Epithelial cell of esophagus (primary cell): ENCODE measurements at regions not wholly inside any gene's neighbourhood (a gene's known extent, or its start where the extent isn't known, plus 50 kb on each side); places are given as distances from the start of the nearest gene placed in this dataset.

ENCODE experiments used
- DNase-seq: peaks from one replicate; pipeline ENCODE4 v3.0.0; 2010; ENCODE audit warnings: low read depth
- H3K4me3 ChIP-seq: 2 replicates; pipeline ENCODE4 v1.5.1; 2011; ENCODE audit warnings: mild to moderate bottlenecking, low read length, control low read depth
- TF ChIP-seq, protein P1 (sequence below): IDR thresholded peaks from 2 replicates; pipeline ENCODE4 v1.5.1; 2011; ENCODE audit warnings: low read depth, mild to moderate bottlenecking, low read length, control low read depth, inconsistent platforms; ENCODE audit not compliant: insufficient read depth; ENCODE audit errors: missing control alignments

DNA sequence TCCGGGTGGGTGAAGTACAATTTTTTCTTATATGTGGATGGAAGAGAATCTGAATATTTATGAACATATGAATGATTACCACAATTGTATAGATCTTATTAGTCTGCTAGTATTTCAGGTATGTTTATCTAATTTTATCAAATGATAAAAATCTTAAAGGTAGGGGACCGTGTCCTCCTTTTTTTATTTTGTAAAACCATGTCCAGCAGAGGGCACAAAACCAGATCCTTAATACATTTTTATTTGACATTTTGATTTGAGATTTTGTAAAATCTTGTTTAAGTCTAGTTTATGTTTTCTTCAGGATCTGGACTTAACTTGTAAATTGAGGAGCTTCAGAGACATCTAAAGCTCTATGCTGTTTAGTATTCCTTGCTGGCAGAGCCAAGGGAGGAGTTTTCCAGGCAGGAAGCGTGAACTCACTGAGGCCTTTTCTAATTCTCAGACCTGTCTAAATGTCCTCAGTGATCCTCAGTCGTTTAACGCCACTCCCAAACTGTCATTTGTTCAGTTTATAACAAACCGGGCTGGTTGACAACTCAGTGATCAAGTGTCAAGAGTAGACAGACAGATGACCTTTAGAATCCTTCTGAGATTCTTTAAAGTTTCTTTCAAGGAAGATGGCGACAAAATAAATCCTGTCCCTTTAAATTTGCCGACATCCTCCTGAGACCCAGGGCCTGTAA is 263.9 kb downstream of the KTN1 start:
- DNase-seq, result no peak
- no peak overlapping the region for H3K4me3 ChIP-seq
- TF ChIP-seq, protein P1, sequence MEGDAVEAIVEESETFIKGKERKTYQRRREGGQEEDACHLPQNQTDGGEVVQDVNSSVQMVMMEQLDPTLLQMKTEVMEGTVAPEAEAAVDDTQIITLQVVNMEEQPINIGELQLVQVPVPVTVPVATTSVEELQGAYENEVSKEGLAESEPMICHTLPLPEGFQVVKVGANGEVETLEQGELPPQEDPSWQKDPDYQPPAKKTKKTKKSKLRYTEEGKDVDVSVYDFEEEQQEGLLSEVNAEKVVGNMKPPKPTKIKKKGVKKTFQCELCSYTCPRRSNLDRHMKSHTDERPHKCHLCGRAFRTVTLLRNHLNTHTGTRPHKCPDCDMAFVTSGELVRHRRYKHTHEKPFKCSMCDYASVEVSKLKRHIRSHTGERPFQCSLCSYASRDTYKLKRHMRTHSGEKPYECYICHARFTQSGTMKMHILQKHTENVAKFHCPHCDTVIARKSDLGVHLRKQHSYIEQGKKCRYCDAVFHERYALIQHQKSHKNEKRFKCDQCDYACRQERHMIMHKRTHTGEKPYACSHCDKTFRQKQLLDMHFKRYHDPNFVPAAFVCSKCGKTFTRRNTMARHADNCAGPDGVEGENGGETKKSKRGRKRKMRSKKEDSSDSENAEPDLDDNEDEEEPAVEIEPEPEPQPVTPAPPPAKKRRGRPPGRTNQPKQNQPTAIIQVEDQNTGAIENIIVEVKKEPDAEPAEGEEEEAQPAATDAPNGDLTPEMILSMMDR, result no peak

DNA sequence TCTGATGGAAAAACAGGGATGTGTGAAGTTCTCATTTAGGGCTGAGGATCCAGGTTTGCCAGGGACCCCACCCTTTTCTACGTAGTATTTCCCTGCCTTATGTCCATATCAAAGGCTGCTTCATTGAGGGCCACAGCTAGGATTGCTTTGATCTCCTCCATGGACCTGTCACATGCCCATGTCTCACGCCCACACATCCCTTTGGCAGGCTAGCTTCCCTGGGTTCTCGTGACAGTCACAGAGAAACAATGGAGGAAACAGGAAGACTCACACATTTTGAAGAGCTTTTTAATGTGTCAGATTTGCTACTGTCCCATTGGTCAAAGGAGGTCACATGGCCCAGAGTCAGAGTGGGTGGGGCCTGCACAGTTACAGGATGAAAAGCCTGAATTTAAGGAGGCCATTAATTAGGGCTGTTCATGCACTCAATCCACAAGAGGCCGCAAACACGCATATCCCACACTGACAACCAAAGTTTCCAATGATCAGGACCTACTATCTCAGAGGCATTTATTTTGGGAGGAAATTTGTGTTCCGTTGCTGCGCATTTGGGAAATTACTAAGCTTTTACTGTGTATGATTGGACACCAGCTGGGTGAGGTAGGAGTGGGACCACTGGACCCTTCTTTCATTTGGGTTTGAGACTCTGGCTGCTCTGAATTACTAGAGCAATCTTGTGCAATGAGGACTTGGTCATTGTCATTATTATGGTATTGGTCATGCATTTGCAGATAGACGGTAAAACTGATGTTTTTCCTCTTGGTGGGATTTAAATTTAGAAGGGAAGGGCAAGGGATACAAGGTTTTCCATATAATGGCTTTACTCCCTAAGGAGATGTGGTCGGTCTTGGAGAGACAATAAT is 266.2 kb downstream of the KTN1 start:
- H3K4me3 ChIP-seq, result no peak overlapping the region
- no peak for DNase-seq
- TF ChIP-seq, protein P1, result no peak

DNA sequence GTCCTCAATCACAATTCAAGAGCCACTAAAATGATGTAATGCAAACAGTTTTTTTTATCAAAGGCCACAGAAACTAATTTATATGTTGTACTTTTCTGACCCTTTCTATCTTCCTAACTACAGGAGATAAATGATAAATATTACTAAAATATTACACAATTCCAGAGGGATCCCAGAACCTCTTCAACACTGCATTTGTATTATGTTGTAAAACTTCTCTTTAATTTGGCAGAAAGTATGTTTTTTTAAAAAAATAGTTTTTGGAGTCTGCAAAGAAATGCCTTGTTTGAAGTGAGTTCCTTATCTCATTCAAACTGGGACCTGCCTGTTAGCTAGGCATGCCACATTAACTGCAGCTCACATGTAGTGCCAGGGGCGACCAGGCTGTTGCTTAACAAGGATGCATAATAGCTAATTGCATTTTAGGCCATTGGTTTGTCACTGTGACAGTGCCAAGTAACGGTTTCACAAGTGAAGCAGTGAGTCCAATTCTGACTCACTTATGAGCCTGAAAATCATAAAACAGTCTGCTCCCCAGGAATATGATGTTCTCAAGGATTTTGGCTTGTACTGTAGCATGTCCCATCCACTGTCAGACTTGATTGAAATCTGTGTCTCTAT is 266.9 kb downstream of the KTN1 start:
- no peak overlapping the region for H3K4me3 ChIP-seq
- TF ChIP-seq, protein P1, result no peak
- peak; percentile 18 for DNase-seq

DNA sequence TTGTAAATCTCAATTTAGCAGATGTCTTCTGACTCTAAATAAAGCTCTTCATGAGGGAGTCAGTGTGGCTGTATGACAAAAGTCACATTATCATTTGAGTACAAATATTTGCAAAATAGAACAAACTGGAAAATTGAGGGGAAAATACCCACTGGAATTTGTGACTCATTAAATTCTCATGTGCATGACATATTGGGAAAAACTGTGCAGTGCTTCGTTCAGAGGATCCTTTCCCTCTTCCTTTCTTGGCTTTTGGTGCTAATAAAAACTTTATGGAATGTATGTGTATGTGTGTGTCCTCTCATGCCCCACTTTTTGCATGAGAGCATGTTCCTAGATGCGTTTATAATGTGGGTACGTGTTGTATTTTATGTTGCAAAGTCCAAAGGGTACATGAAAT is 267.8 kb downstream of the KTN1 start:
- H3K4me3 ChIP-seq, result no peak overlapping the region
- TF ChIP-seq, protein P1, result no peak
- DNase-seq, result no peak

DNA sequence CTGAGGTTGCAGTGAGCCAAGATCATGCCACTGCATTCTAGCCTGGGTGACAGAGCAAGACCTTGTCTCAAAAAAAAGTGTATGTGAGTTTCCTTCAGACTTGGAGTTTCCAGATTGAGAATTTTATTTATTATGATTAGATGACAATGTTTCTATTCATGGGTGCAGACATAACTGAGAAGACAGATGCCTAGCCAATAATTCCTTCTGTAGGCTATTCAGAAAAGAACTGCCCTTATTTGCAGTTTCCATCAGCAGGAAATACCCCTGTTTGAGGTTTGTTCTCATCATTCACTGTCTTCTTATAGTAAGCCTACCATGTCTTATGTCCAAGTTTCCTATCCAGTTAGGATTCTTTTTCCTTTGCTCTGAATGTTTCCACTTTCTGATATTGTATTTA is 269.0 kb downstream of the KTN1 start:
- no peak overlapping the region for H3K4me3 ChIP-seq
- DNase-seq, result no peak
- TF ChIP-seq, protein P1, result no peak

DNA sequence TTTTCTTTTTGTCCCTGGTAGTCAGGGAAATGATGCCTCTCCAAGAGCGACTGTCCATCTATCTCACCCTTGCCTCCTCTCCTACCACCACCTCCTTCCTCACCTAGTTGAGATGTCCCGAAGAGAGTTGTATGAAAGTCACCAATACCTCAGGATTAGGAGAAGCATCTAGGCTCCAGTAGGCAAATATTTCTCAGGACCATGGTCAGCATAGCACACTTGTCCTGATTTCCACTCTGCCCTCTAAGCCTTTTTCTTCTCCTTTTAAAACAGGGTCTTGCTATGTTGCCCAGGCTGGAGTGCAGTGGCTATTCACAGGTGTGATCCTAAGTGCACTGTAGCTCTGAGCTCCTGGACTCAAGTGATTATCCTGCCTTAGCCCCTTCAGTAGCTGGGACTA is 268.4 kb upstream of the PELI2 start:
- DNase-seq, result no peak
- H3K4me3 ChIP-seq, result no peak overlapping the region
- TF ChIP-seq, protein P1, result no peak

DNA sequence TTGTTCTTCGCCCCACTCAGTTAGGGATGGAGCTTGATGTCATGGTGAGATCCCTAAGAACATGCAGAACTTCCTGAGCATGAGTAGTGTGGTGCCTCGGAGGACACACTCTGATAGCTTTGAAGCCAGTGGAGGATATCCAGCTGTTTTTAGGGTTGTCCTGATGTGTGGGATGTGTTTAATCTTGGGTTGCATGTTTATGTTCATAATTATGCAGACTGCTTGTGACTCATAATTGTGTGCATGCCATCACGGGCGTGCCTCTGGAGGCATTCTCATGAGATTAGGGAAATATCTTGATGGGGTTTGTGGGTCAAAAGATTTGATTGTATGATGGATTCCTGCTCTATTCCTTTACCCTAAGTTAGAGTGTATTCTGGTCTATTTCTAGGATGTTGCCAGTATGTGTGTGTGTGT is 267.4 kb upstream of the PELI2 start:
- TF ChIP-seq, protein P1, result no peak

More for the DNA sequence above, 267.4 kb upstream of the PELI2 start:
- no peak overlapping the region for H3K4me3 ChIP-seq
- DNase-seq, result peak; percentile 69
